ENCODE measurements at regions not wholly inside any gene's neighbourhood (a gene's known extent, or its start where the extent isn't known, plus 50 kb on each side); places are given as distances from the start of the nearest gene placed in this dataset.

DNA sequence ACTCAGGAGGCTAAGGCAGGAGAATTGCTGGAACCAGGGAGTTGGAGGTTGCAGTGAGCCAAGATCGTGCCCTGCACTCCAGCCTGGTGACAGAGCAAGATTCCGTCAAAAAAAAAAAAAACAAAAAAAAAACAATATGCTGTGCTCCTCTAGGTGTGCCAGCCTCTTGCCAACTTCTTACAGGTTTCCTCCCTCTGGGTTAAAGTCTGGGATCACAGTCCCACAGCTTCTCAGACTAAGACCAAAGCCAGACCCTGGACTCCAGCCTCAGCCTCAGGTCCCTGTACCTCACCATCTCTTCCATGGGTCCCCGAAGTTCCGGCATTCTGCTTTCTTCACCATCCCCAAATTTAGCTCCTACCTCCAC is 180.8 kb upstream of the MVB12B start:
- H3K27ac Mint-ChIP-seq: no peak overlapping the region
- H3K36me3 Mint-ChIP-seq: no peaks in the 10 kb centered on the region
- H3K27me3 Mint-ChIP-seq: peaks cover 26% of the 10 kb centered on the region
- H3K4me3 Mint-ChIP-seq: peak overlapping the region in 2 of 4 donors; percentile 89 to 90
- peaks cover 0 to 8% (median 6%) of the 10 kb centered on the region in 3 donors for H3K4me1 Mint-ChIP-seq
- H3K9me3 Mint-ChIP-seq: peaks cover 0 to 9% (median 5%) of the 10 kb centered on the region in 3 donors

DNA sequence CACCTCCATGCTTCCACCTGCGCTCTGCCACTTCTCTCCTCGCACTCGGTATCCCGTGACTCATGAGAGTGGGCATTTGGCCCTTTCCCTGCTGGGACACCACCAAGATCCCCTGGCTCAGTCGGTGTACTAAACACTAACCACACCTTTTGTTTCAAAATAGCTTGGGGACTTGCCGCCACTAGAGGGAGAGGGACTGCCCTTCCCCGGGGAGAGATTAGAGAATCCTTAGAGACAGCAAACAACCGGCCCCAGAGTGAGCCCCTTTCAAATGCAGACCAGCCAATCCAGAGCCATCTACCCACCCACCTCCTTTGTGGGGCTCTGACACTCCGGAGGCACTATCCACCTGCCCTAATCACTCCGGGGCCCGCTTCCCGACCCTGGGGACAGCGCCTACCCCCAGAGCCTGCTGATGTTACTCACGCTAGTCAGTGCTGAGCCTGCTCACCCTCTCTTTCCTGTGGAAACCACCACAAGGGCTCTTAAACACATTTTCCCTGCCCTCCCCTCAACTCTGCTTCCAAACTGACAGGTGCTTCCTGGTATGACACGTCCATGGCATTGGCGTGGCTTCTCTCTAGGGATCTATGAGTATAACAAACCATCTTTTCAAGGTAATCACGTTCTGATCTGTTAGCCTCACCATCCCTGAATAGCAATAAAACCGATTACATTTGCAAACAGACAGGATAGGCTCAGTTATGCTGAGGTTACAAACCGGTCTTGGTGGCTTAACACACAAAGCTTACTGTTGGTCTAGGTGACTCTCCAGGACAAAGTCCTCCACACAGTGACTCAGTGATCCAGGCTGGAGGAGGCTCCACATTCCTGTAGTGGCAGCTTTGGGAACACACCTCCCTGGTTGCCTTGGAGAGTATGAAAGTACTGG is 180.1 kb upstream of the MVB12B start:
- H3K27ac Mint-ChIP-seq: no peak overlapping the region
- H3K4me1 Mint-ChIP-seq: peaks cover 0 to 8% (median 6%) of the 10 kb centered on the region in 3 donors
- peaks cover 0 to 9% (median 0%) of the 10 kb centered on the region in 3 donors for H3K9me3 Mint-ChIP-seq
- H3K4me3 Mint-ChIP-seq: peak overlapping the region in 2 of 4 donors; percentile 89 to 90
- no peaks in the 10 kb centered on the region for H3K36me3 Mint-ChIP-seq
- H3K27me3 Mint-ChIP-seq: peaks cover 24% of the 10 kb centered on the region

DNA sequence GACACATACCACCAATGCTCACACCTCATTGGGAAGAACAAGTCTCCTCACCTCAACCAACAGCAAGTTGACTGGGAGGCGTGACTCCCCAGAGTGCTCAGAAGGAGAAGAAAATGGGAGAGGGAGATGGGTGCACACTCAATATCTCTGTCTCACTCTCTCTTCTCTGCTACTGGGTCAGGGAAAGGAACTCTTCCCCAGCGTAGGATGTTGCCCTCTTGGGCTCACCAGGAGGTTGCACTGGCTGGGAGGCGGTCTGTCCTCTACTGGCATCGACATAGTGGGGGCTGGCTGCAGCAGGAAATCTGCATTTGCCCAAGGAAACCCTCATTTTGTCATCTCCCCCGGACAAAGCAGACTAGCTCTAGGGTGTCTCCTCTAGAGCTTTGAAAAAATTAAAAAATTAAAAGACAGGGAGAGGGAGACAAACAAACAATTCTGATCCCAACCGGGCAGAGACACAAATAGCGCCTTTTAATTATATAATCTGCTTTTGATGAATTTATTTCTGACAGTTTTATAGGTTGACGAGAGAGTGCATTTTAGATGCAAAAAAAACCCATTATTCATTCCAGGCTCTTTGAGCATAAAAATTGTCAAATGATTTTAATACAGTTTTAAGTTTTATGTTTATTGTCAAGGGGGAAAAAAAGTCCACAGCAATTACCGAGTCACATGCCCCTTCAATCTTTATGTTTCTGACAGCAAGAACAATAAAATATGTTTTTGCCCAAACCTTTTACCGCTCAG is 179.3 kb upstream of the MVB12B start:
- Mint-ChIP-seq H3K36me3 (no peaks in the 10 kb centered on the region), H3K27ac (no peak overlapping the region), H3K27me3 (peaks cover 27% of the 10 kb centered on the region), H3K9me3 (peaks cover 0 to 5% (median 0%) of the 10 kb centered on the region in 3 donors), H3K4me1 (peaks cover 0 to 8% (median 6%) of the 10 kb centered on the region in 3 donors), H3K4me3 (no peak overlapping the region)

DNA sequence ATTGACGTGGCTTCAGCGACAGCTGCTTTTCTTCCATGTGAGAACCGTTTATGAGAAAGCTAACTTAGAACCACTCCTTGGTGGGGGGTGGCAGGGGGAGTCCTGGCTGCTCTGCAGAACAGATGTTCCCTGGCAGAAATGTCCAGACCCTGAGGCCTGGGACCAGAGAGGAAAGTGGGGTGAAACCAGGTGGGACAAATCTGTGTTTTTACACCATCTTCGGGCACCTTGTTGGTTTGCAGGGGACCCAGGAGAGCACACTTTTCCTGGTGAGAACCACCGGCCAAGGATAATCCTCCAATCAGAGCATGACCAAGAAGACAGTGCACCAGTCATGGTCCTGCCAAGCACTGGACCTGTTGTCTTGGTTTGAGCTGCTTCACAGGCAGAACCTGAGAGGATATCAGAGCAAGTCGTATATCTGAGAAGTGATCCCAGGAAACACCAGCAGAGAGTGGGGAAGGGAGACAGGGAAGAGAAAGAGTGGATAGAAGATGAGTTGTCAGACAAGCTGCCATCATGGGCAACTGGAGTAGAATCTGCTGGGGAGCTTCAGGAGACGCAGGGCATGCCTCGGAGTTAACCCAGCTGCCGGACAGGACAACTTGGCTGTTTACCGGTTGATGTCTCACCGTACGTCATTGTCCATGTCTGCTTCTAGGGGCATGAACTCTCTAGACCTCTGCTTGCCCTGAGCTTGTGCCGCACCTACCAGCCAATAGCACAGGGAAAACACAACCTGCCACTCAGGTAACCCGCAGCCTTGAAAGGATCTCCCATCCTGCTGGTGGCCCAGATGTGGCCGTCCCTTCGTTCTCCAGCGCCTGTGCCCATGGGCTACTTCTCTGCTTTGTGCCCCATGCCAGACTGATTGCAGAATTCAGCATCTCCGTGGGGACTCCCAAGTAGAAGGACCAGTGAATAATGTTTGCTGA is 178.4 kb upstream of the MVB12B start:
- H3K9me3 Mint-ChIP-seq: peaks cover 0 to 2% (median under 1%) of the 10 kb centered on the region in 3 donors
- no peak overlapping the region for H3K4me3 Mint-ChIP-seq
- H3K4me1 Mint-ChIP-seq: peaks cover 0 to 8% (median 6%) of the 10 kb centered on the region in 3 donors
- peaks cover 27% of the 10 kb centered on the region for H3K27me3 Mint-ChIP-seq
- no peak overlapping the region for H3K27ac Mint-ChIP-seq
- H3K36me3 Mint-ChIP-seq: no peaks in the 10 kb centered on the region

DNA sequence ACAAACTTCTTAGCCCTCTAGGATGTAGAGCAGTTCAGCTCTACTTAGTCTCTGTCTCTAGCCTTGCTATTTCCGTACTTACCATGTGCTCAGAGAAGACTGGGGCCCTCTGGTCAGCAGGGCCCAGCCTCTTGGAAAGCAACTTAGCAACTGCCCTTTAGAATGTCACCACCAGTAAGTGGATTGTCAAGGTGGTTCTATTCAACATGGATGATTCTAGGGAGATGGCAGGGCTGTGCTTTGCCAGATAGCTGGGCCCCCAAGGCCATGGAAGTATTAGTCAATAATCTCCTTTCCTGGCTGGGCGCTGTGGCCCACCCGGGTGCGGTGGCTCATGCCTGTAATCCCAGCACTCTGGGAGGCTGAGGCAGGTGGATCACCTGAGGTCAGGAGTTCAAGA is 177.6 kb upstream of the MVB12B start:
- Mint-ChIP-seq H3K4me3 (no peak overlapping the region), H3K9me3 (peaks cover 0 to 4% (median 3%) of the 10 kb centered on the region in 3 donors), H3K4me1 (peaks cover 0 to 8% (median 6%) of the 10 kb centered on the region in 3 donors), H3K27ac (no peak overlapping the region), H3K36me3 (no peaks in the 10 kb centered on the region), H3K27me3 (peaks cover 27% of the 10 kb centered on the region)

DNA sequence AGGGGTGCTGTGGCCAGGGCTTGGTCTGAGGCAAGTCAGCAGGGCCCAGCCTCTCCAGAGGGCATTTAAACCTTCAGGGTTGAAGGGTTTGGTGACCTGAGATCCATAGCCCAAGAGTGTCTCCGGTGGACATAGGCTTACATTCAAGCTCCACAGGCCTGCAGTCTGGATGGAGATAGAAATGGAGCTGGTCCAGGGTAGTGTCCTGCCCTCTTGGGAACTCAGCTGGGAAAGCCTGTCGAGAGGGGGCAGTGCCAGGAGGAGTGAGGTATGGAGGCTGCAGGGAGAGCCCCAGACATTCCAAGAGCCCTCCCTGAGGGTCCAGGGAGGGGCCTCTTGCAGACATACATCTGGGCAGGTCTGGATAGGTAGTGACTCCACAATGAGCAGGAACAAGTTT is 177.0 kb upstream of the MVB12B start:
- Mint-ChIP-seq H3K4me3 (no peak overlapping the region), H3K4me1 (peaks cover 0 to 8% (median 4%) of the 10 kb centered on the region in 3 donors), H3K27me3 (peaks cover 25% of the 10 kb centered on the region), H3K9me3 (peaks cover 0 to 4% (median 3%) of the 10 kb centered on the region in 3 donors), H3K36me3 (no peaks in the 10 kb centered on the region), H3K27ac (no peak overlapping the region)

DNA sequence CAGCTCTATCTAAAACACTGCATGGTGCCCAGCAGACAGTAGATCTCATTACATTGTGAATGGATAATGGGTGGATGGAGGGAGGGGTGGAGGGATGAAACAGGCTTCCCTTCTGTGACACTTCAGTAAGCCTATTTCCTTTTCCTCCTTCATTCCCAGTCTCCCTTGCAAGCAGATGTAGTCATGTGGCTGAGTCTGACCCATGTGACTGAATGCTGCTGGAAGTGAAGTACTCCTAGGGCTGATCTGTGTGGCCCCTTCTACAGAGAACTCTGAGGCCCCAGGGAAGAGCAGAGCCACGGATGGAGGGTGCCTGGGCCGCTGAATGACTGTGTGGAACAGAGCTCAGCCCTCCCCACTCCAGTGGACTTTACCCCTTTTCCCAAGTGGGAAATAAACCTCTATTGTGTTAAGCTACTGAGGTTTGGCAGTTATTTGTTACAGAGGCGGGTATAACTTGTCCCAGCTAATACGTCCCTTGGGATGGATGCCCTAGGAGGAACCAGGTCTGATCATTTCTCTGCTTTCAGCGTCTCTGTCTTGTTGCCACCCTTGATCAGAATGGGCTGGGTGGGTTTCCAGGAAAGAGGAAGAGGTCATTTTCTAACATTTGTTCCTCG is 176.1 kb upstream of the MVB12B start:
- Mint-ChIP-seq H3K4me3 (no peak overlapping the region), H3K4me1 (peaks cover 0 to 8% (median 4%) of the 10 kb centered on the region in 3 donors), H3K27me3 (peaks cover 18% of the 10 kb centered on the region), H3K9me3 (peaks cover 0 to 4% (median 3%) of the 10 kb centered on the region in 3 donors), H3K27ac (no peak overlapping the region), H3K36me3 (no peaks in the 10 kb centered on the region)

DNA sequence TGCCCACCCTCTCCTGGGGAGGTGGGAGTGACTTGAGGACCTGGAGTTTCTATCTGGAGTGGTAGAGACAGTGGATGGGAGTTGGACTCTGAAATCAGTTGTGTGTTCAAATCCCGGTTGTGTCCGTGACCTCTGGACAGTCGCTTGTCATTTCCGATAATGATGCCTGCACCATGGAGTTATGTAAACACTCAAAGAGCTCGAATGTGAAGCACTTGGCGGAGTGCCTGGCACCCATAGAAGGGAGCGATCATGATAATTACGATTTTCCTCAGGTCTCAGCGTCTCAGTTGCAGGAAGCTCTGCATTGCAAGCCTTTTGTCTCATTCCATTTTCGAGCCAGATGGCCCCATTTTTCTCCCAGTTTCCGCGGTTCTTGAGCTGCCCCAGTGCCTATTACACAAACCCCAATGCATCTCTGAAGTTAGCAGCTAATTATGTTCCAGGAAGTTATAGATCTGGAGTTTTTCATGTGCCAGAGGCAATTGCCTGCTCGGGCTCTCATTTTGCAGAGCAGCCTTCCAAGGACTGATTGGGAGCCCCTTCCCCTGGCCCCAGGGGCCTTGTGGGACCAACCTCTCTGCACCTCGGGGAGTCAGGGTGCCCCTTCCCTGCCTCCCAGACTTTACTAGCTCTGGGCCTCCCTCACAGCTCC is 175.5 kb upstream of the MVB12B start:
- peaks cover 0 to 3% (median 2%) of the 10 kb centered on the region in 3 donors for H3K9me3 Mint-ChIP-seq
- H3K27ac Mint-ChIP-seq: no peak overlapping the region
- peaks cover 0 to 5% (median 2%) of the 10 kb centered on the region in 3 donors for H3K4me1 Mint-ChIP-seq
- H3K4me3 Mint-ChIP-seq: no peak overlapping the region
- H3K27me3 Mint-ChIP-seq: peaks cover 14% of the 10 kb centered on the region
- no peaks in the 10 kb centered on the region for H3K36me3 Mint-ChIP-seq

DNA sequence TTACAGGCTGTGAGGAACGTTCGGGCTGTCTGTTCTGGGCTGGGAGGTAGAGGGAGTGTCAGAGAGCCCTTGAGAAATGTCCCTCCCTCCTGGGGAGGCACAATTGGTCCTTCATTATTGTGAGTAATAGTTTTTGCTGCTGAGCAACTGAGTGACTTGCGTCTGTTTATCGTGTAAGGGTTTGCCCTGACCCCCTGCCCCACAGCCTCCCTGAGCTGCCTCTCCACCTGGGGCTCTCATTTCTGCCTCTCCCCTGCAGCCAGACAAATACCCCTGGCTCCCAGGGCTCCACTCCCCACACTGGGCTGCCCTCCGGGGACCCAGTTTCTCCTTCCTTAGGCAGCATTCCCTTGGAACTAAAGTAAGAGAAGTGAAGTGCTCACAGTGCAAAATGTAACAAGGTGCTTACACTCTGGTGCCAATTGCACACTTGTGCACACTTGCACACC is 174.9 kb upstream of the MVB12B start:
- Mint-ChIP-seq H3K27ac (no peak overlapping the region), H3K36me3 (no peaks in the 10 kb centered on the region), H3K4me1 (peaks cover 0 to 2% (median under 1%) of the 10 kb centered on the region in 3 donors), H3K27me3 (peaks cover 12% of the 10 kb centered on the region), H3K4me3 (no peak overlapping the region), H3K9me3 (peaks cover 0 to 3% (median 2%) of the 10 kb centered on the region in 3 donors)

DNA sequence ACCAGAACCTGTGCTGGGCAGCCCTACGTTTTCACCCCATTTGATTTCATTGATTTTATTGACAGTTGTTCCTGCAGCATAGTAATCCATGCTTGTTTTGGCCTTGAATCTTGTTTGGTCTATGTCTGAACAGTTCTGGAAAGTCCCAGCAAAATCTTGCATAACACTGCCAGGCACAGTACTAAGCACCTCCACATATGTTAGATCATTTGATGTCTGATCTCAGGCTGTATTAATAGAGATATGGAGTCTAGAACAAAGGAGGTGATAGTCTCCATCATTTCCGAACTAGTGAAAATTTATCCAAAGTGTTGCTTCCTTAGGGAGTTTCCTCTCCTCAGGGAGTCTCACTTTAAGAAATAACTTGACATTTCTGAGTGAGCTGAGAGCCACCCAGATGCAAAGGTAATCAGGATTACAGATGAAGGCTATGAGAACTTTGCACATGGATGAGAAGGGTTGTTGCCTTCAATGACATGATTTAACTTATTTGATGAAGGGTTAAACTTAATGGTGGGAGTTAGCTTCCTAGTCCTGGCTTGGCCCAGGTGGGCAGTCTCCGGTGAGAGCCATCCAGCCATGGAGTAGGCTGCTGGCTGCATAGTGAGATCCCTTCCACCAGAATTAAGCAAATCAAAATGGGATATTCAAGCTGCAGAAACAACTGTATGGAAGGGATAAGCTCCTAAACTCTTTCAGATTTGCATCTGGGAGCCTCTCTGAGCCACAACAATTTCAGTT is 173.8 kb upstream of the MVB12B start:
- H3K36me3 Mint-ChIP-seq: no peaks in the 10 kb centered on the region
- peaks cover 12% of the 10 kb centered on the region for H3K27me3 Mint-ChIP-seq
- H3K9me3 Mint-ChIP-seq: peaks cover 0 to 3% (median 2%) of the 10 kb centered on the region in 3 donors
- H3K27ac Mint-ChIP-seq: no peak overlapping the region
- H3K4me3 Mint-ChIP-seq: no peak overlapping the region
- peaks cover 0 to 2% (median 0%) of the 10 kb centered on the region in 3 donors for H3K4me1 Mint-ChIP-seq

DNA sequence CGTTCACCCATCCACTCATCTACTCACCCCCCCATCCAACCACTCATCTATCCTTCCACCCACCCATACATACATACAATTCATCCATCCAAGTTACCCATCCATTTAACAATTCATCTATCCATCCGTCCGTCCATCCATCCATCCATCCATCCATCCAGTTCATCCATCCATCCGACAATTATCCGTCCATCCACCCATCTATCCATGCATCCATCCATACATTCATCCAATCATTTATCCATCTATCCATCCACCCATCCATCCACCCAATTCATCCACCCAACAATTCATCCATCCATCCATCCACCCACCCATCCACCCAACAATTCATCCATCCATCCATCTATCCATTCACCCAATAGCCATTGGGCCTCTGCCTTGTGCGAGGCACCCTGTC is 173.2 kb upstream of the MVB12B start:
- H3K27ac Mint-ChIP-seq: no peak overlapping the region
- H3K4me1 Mint-ChIP-seq: peaks cover 0 to 2% (median 0%) of the 10 kb centered on the region in 3 donors
- peaks cover 0 to 3% (median 2%) of the 10 kb centered on the region in 3 donors for H3K9me3 Mint-ChIP-seq
- no peak overlapping the region for H3K4me3 Mint-ChIP-seq
- no peaks in the 10 kb centered on the region for H3K36me3 Mint-ChIP-seq
- H3K27me3 Mint-ChIP-seq: peaks cover 6% of the 10 kb centered on the region

DNA sequence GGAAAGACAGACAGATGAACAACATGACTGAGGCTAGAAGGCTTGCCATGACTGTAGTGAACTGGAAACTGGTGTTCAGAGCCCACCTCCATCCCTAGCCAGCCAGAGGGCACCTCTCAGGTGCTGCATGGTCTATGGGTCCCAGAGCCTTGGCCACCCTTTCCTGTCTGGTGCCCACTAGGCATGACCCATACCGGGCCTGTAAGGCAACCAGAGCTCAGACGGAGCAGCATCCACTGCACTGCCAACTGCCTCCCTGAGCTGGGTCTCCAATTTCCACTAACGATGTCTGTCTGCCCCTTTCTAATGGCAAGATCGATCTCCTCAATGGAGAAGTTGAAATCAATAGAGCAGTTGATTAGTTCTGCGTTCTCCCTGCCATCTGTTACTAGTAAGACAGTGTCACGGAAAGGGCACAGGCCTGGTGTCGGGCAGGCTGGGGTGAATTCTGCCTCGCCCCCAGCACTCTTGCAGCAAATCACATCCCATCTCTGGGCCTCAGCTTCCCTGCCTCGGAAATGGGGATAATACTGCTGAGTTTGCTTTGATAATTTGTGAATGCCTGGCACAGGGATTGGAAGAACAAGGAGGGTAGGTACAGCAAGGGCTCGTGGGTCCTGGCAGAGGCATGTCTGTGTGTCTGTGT is 172.3 kb upstream of the MVB12B start:
- Mint-ChIP-seq H3K4me3 (no peak overlapping the region), H3K36me3 (no peaks in the 10 kb centered on the region), H3K27ac (peak overlapping the region in 1 of 3 donors; percentile 3), H3K4me1 (peaks cover 0 to 2% (median 0%) of the 10 kb centered on the region in 3 donors), H3K27me3 (peaks cover 5% of the 10 kb centered on the region), H3K9me3 (peaks cover 0 to 3% (median 2%) of the 10 kb centered on the region in 3 donors)
